Adipose tissue (tissue), 3 donors: ENCODE measurements at regions not wholly inside any gene's neighbourhood (a gene's known extent, or its start where the extent isn't known, plus 50 kb on each side); places are given as distances from the start of the nearest gene placed in this dataset.
"Not testable (repeated sequence)": the region's sequence is repeated elsewhere in the genome, so short reads cannot be mapped to it uniquely, and the experiment has no call there.

Experiments used
- H3K27ac ChIP-seq: one replicate; pipeline ENCODE4 v1.5.1; 2013; ENCODE audit warnings: low read depth, low read length
- WGBS, 3 donors: extraction: QIAGEN DNeasy Blood & Tissue Kit; methylation state at CpG; one replicate each; pipeline ENCODE4 v1.1.7; 2013; 5-methylcytosine and 5-hydroxymethylcytosine counted together
- donor health status: healthy with polysubstance abuse.
- donor health status: Bipolar disorder and iron deficiency.
- donor health status: healthy.

DNA sequence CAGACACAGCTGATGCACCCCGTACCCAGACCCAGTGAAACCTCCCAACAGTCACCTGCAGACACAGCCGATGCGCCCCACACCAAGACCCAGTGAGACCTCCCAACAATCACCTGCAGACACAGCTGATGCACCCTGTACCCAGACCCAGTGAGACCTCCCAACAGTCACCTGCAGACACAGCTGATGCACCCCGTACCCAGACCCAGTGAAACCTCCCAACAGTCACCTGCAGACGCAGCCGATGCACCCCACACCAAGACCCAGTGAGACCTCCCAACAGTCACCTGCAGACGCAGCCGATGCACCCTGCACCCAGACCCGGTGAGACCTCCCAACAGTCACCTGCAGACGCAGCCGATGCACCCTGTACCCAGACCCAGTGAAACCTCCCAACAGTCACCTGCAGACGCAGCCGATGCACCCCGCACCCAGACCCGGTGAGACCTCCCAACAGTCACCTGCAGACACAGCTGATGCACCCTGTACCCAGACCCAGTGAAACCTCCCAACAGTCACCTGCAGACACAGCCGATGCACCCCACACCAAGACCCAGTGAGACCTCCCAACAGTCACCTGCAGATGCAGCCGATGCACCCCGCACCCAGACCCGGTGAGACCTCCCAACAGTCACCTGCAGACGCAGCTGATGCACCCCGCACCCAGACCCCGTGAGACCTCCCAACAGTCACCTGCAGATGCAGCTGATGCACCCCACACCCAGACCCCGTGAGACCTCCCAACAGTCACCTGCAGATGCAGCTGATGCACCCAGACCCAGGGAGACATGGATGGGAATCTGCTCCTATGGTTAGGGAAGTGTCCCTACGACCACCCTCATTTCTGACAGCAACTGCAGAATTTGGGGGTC lies 178.3 kb upstream of the C1orf174 start:
- 75 to 87% (median 81%) methylated on average over 21 to 24 of the region's 24 CpGs for WGBS, 3 donors
- H3K27ac ChIP-seq, result not testable (repeated sequence)

DNA sequence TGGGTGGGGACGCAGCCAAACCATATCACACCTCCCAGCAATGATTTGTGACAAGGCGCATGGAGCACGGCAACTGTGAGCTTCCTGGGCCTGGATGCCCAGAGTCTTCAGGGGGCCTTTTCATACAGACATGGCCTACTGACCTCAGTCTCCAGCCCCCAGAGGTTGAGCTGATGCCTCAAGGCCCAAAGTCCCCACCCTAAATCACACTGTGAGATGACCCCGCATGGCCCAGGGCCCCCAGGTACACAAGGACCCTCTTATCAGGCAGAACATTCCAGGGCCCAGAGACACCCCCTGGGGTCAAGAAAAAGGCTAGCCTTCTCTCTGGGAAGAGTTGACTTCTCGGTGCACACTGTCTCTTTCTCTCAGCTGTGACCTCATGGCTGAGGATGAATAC lies 179.7 kb upstream of the C1orf174 start:
- 70 to 77% (median 75%) methylated on average over 5 of the region's 5 CpGs for WGBS, 3 donors
- H3K27ac ChIP-seq, result no peak overlapping the region

DNA sequence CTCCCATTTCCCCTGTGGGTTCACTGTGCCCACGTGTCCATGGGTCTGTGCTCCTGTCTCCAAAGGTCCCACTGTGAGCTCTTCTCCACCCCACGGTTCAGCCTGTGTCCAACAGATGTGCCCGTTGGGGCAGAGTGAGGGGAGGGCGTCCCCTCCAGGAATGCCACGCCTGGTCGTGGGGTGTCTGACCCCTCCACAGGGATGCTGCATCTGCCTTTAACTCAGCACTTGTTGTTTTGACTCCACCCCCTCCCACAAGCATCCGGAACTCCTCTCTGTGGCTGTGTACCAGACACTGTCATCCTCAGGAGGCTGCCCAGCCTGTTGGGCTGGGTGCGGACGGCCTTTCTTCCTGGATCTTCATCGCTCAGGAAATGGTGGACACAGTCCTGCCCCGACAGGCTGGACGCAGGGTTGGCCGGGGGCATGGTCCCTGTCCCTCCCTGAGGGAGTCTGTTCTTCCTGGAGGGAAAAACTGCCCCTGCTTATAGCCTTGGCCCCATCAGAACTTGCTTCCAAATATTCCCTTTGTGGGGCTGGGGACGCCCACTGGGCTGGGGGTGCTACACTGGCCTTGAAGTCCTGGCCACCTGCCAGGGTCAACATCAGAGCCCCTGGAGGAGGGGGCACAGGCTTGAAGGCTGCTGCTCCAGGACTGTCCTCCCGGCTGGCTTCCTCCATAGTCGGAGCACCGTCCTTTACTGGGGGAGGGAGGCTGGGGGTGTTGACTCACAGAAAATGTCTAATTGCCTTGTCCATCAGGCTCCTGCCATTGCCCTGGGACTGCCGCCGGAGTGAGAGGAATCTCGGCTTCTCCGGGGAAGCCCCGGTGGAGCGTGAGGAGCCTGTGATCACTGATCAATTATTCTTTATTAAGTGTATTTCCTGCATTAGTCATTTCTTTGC lies 182.0 kb upstream of the C1orf174 start:
- H3K27ac ChIP-seq, result no peak overlapping the region
- 32 to 64% (median 61%) methylated on average over 23 of the region's 23 CpGs for WGBS, 3 donors

DNA sequence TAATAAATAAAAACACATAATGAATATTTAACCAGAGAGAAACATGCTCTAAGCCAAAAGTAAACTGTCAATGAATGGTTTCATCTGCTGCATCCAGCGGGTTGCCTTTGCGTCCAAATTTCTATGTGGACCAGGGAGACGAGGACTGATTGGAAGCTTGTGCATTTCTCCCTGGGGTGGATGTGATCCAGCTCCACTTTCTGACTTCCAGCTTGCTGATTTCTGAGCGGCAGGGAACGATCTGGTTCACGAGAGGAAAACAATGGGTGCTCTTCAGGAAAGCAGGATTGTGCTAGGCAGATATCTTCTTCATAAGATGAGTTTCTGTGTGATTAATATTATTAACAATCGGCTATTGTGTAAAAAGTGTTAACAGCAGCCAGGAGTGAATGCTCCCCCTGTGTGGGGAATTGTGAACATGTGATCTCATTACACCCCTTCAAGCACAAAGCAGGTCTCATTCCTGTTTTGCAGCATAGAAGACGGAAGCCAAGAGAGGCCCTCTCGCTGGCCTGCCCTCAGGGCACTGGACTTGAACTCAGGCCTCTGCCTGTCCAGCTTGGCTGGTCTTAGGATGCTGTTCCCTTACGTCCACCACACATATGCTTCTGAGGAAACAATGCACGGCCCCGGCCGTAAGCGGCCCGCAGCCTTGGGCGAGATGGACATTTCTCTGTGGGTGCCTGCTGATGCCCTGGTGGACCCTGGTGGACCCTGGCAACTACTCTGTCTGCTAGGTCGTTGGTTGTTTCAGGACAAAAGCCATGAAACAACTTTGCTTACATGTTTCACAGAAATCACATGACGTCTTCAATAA lies 183.4 kb upstream of the C1orf174 start:
- 48 to 66% (median 62%) methylated on average over 18 of the region's 18 CpGs for WGBS, 3 donors
- H3K27ac ChIP-seq, result no peak overlapping the region

DNA sequence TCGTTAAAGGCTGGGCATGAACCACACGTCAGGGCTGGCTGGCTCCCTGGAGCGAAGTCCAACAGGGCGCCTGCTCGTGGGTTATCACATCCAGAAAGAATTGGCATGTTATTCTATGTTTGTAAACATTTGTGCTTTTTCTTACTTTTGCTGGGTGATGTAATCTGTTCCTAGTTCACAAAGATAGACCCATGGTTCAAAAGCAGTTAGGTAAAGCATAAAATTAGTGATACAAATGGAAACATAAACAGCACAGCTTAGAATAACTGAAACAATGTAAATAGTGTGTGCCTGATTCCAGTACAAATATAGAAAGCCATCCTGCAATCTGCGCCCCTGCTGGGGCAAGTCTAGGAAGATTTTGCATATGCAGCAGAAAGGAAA lies 184.0 kb upstream of the C1orf174 start:
- WGBS, 3 donors, result 34 to 71% (median 68%) methylated on average over 6 of the region's 6 CpGs
- no peak overlapping the region for H3K27ac ChIP-seq

DNA sequence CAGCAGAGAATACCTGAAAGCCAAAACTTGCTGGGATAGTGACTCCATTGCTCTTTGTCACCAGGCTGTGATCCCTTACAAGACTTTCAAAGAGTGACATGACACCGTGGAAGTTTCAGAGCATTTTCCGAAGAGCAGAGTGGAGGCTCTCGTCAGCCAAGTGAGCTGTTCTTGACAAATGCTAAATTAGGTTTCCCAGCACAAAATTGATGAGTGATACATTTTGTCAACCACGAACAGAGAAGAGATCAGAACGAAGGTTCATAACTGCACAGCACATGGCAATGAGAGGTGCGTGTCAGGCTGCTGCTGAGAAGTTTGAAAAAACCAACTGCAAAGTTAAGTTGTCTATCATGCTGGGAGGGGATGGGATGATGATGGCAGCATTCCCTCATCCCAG lies 184.4 kb upstream of the C1orf174 start:
- no peak overlapping the region for H3K27ac ChIP-seq
- WGBS, 3 donors, result 69 to 87% (median 80%) methylated on average over 6 of the region's 6 CpGs

DNA sequence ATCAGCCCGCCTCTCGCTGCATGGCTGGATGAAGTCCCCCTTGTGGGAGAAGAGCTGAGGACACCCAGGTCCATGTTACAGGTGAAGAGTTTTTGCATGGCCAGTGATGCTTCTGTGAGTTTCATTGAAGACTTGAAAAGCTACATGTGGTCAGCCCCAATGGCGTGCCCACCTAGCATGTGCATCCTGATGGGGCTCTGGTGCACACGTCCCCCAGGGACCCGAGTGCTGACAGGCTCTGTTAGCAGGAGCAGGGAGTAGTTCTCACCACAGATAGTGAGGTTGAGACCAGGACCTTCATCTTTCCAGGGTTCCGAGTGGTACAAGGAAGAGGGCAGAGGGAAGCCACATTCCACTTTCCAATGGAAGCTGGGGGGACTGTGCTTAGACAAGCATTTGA lies 184.8 kb upstream of the C1orf174 start:
- 77 to 86% (median 85%) methylated on average over 6 of the region's 6 CpGs for WGBS, 3 donors
- no peak overlapping the region for H3K27ac ChIP-seq

DNA sequence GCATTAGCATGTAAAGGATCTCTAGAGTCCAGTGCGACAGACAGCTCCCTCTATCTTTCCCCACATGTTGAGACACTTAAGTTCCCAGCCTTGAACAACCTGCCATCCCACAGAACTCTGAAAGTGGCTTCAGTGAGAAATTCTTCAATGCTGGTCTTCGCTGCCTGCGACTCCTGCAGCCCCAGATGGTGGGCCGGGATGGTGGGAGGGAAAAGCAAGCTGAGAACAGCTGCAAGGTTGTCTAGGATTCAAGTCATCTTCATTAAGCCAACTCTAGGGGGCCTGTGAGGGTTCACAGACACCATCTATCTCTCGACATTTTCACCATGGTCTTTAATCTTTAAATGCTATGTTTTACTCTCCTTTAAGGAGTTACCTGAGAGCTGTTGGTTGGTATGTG lies 185.5 kb upstream of the C1orf174 start:
- WGBS, 3 donors, result 66 to 71% (median 70%) methylated on average over 5 of the region's 5 CpGs
- H3K27ac ChIP-seq, result no peak overlapping the region

DNA sequence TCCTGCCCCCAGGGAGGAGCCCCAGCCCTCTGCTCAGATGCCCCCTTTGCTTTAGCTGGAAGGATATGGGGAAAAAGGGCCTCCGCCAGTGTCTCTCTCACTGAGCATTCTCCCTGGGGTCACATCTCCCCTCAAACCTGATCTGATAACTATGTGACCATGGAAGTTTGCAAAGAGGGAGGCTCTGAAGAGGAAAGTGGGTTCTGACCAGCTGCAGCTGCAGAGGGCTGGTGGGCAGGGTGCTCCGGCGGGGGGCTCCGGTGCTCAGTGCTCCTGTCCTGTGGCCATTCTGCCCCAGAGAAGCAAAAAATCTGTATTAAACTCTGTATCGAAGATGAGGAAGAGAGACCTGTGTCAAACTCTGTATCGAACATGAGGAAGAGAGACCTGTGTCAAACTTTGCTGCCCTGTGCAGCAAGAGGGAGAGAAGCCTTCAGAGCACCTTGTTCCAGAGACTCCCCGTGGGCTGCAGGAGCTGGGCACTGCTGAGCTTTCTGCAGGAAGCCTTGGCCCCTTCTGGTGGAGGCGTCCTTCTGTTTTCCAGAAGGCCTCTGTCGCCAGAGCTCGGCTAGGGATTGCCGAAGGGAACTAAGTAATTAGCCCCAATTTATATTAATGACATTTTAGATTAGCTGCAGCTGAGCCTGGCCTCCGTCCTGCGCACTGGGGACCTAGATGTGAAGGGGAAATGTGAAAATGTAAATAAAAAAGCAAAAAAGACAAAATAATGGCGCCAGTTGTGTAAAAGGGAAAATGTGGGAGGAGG lies 186.2 kb upstream of the C1orf174 start:
- 68 to 83% (median 77%) methylated on average over 14 of the region's 14 CpGs for WGBS, 3 donors
- no peak overlapping the region for H3K27ac ChIP-seq

DNA sequence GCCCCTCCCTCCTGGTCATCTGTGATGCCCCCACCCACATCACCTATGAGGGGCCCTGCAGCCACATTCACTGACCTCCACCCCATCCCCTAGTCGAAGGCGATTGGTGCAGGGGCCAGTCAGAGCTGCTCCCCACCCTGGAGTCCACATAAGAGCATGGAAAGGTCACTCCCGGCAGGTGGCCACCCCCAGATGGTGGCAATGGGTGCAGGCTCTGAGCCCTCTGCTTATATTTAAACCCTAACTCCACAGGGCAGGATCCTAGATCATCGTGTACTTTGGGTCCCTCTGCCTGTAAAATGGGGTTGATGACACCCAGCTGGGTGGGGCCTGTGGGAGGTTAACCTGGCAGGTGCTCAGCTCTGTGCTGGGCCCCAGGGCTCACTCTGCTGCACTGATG lies 186.8 kb upstream of the C1orf174 start:
- WGBS, 3 donors, result 84 to 91% (median 86%) methylated on average over 4 of the region's 4 CpGs
- H3K27ac ChIP-seq, result no peak overlapping the region

DNA sequence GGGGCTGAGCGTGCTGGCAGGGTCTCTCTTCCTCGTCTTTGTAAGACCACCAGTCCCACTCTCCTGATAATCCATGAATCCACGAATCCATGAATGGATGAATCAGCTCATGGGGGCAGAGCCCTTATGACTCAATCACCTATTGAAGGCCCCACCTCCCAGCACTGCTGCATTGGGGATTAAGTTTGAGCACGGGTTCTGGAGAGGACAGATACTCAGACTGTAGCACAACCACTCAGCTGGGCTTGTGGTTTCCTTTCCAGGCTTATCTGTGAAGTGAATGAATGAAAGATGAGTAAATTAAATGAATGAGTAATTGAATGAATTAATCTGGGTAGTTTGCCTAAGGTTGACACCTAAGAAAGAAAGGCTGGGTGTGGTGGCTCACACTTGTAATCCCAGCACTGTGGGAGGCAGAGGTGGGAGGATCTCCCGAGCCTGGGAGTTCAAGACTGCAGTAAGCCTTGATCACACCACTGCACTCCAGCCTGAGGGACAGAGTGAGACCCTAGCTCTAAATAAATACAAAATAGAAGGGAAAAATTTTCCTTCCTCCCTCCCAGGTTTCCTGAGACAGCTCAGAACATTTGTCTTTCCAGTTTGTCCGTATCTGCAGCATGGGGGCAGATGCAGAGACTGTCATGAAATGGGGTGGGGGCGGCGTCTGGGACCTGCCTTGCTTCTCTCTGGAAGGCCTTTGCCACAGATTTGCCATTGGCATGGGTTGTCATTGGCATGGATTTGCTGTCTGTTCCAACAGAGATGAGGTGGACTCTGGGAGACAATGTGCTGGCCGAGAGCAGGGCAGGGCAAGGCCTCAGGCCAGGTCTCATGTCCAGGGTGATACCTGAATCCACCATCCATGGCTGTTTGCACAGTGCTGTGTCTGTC lies 187.7 kb upstream of the C1orf174 start:
- 68 to 72% (median 71%) methylated on average over 9 of the region's 9 CpGs for WGBS, 3 donors
- H3K27ac ChIP-seq, result no peak overlapping the region

DNA sequence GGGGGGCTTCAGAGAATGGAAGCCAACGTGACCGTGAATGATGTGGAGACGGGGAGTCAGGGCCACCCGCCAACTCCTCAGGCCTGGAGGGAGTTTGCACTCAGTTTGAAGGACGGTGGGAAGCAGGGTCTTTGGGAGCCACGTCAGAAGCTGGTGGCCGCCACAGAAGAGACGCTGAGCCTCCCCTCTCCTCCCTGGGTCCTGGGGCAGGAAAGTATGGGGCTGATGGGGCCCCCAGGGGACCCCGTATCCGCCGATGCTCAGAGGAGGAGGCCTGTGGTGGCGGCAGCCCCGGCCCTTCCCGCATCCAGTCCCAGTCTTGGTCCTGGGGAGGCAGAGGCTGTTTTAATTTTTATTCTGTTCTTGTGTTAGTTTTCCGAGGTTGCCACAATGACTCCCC lies 188.6 kb upstream of the C1orf174 start:
- H3K27ac ChIP-seq, result no peak overlapping the region
- 84 to 86% (median 85%) methylated on average over 15 of the region's 15 CpGs for WGBS, 3 donors

DNA sequence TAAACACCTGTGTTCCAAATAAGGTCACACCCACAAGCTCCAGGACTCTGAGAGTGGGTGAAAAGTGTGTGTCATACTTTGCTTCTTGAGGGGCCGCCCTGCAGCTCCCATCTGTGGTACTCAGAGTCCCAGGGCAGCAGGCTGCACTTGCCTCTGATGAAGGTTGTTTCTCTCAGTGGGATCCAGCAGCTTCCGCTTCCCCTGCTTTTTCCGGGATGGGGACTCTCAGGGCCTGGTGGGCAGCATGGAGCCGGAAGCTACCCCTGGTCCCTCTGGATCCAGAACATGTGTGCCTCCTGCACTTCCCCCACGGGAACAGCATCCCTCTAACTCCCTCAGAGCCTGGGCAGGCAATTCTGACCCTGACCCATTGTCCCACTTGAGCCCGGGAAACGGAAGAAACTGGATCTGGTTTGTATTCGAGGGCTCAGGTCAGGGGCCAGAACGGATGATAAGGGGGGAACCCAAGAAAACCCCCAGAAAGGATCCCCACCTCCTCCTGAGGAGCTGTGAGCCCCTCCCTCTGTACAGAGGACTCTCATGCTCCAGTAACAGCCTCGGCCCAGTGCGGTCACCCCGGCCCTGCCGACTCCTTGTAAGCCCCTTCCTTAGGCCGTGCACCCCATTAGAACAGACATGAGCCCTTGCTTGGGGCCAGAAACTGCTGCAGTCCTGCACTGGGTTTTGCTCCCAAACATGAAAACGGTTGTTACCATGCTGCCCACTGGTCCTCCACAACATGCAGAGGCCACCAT lies 189.5 kb upstream of the C1orf174 start:
- WGBS, 3 donors, result 78 to 84% (median 84%) methylated on average over 15 of the region's 15 CpGs
- H3K27ac ChIP-seq, result no peak overlapping the region

DNA sequence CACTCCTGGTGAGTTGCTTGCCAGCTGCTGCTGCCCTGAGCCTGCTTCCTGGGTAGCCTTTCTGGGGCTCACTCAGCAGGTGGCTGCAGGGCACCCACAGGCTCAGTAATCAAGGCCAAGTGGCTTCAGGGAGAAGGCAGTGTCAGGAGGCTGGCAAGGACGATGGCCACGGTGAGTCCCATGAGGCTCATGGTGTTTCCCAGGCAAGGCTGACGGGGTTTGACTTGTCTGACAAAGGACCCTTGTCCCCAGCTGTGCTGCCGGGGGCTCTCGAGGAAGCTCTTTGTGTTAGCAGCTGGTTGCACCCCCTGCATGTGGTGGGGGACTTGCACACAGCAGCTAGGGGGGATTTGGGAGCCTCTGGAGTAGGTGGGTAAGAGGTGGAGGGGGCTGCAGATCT lies 190.5 kb upstream of the C1orf174 start:
- 59 to 88% (median 82%) methylated on average over 5 of the region's 5 CpGs for WGBS, 3 donors
- no peak overlapping the region for H3K27ac ChIP-seq

DNA sequence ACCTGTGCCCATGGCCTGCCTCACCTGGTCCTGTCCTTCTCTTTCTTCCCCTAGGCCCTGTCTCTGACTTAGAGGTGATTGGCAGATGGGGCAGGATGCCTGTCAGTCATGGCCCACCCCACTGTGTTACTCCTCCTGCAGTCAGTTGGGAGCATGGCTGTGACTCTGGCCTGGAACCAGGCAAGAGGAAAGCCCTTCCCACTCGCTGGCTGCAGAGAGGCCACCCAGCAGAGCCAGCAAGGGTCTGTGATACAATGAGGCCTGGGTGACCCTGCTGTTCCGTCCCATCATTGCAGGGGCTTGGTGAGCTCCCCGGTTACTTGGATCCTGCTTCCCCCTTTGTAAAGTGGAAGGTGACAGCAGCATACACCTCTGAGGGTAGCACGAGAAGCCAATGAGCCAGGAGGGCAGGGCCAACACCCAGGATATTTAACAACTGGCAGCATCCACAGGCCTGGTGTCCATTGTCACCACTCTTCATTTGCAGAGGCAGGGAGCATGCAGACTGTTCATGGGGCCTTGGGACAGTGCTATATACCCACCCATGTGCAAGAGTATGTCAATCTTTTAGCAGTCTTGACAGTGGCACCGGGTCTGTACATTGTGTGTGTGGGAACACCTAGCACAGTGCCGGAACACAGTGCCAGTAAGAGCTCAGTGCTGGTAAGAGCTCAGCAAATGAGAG lies 191.0 kb upstream of the C1orf174 start:
- 71 to 85% (median 79%) methylated on average over 6 of the region's 6 CpGs for WGBS, 3 donors
- no peak overlapping the region for H3K27ac ChIP-seq

DNA sequence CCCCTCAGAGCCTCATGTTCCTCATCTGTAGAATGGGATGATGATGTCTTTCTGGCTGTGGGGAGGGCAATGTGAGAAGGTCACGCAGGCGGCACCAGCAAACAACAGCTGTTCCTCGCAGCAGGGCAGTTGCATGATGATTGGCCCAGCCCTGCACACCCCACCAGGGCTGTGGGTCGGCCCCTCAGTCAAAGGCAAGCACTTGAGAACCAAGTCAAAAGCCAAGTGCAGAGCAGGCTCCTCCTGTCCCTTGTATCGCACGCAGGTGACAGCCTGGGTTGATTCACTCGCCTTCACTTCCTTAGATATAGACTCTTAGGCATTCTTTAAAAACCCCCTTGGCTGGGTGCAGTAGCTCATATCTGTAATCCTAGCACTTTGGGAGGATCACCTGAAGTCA lies 191.9 kb upstream of the C1orf174 start:
- H3K27ac ChIP-seq, result no peak overlapping the region
- 87 to 89% (median 87%) methylated on average over 7 of the region's 7 CpGs for WGBS, 3 donors
